Esophagus squamous epithelium (tissue), 4 donors: ENCODE measurements at regions not wholly inside any gene's neighbourhood (a gene's known extent, or its start where the extent isn't known, plus 50 kb on each side); places are given as distances from the start of the nearest gene placed in this dataset.

ENCODE experiments used
- POLR2A ChIP-seq, 4 donors: fragments of 450-650 bp; IDR thresholded peaks; one replicate each; pipeline ENCODE4 v1.6.1; 2017; ENCODE audit warnings: antibody characterized with exemption in 4 of 4, mild to moderate bottlenecking in 4 of 4, moderate library complexity in 3 of 4
- TF ChIP-seq, protein P1 (sequence below), 6 experiments: fragments of 450-650 bp in 4 of 6; fragments of 200-600 bp in 2 of 6; sonication (generic) in 2 of 6; IDR thresholded peaks; one replicate each; pipeline ENCODE4 v1.5.1; 2016 to 2019; ENCODE audit warnings: antibody characterized with exemption in 6 of 6, mild to moderate bottlenecking in 4 of 6, moderate library complexity in 4 of 6

DNA sequence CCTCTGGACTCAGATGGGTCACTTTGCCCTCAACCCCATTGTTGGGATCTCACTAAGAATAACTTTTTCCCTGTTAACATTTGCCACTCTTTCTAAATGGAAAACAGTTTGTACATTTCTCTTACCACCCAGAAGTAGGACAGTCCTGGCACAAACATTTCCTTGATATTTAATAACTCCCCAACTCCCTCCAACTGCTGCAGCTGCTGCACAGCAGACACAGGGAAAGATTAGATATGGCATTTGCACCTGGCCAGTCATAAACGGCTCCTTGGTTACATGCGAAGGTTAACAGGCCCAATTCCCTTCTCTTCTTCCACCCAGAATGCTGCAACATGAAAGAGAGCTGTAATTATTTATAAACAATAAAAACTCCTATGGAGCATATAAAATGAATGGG, 55.9 kb upstream of the SOX4 start:
- TF ChIP-seq POLR2A (IDR thresholded peaks at IDR 0.05), result no peak
- TF ChIP-seq, protein P1, sequence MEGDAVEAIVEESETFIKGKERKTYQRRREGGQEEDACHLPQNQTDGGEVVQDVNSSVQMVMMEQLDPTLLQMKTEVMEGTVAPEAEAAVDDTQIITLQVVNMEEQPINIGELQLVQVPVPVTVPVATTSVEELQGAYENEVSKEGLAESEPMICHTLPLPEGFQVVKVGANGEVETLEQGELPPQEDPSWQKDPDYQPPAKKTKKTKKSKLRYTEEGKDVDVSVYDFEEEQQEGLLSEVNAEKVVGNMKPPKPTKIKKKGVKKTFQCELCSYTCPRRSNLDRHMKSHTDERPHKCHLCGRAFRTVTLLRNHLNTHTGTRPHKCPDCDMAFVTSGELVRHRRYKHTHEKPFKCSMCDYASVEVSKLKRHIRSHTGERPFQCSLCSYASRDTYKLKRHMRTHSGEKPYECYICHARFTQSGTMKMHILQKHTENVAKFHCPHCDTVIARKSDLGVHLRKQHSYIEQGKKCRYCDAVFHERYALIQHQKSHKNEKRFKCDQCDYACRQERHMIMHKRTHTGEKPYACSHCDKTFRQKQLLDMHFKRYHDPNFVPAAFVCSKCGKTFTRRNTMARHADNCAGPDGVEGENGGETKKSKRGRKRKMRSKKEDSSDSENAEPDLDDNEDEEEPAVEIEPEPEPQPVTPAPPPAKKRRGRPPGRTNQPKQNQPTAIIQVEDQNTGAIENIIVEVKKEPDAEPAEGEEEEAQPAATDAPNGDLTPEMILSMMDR (IDR thresholded peaks at IDR 0.05), result no peak
